ENCODE measurements at regions not wholly inside any gene's neighbourhood (a gene's known extent, or its start where the extent isn't known, plus 50 kb on each side); places are given as distances from the start of the nearest gene placed in this dataset.
"Not testable (repeated sequence)": the region's sequence is repeated elsewhere in the genome, so short reads cannot be mapped to it uniquely, and the experiment has no call there.

DNA sequence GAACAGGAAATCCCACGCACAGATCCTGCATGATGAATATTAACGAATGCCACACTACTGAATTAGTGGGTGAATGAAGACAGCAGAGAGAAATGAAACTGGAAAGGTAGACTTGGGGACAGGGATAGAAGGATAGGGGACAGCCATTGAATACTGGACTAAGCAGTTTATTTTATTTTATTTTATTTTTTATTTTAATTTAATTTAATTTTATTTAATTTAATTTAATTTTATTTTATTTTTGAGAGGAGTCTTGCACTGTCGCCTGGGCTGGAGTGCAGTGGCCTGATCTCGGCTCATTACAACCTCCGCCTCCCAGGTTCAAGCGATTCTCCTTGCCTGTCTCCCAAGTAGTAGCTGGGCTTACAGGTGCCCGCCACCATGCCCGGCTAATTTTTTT lies 385.2 kb downstream of the GPAT3 start:
- Histone ChIP-seq H3K4me1 (ENCODE audit: control insufficient read depth, insufficient read depth, low read length) (peaks cover 27% of the 10 kb centered on the region), H3K9me3 (ENCODE audit: control insufficient read depth, insufficient read depth, low read length) (no peaks in the 10 kb centered on the region; the same call in 1 of the 2 replicates), H3K27me3 (ENCODE audit: control insufficient read depth, insufficient read depth, low read length) (no peaks in the 10 kb centered on the region), H3K4me3 (ENCODE audit: low read depth, low read length) (no peak overlapping the region), H3K36me3 (ENCODE audit: control insufficient read depth, insufficient read depth, low read length) (no peaks in the 10 kb centered on the region), H3K27ac (ENCODE audit: low read depth, low read length) (no peak overlapping the region), H3K9ac (ENCODE audit: low read depth, low read length) (no peak overlapping the region)

DNA sequence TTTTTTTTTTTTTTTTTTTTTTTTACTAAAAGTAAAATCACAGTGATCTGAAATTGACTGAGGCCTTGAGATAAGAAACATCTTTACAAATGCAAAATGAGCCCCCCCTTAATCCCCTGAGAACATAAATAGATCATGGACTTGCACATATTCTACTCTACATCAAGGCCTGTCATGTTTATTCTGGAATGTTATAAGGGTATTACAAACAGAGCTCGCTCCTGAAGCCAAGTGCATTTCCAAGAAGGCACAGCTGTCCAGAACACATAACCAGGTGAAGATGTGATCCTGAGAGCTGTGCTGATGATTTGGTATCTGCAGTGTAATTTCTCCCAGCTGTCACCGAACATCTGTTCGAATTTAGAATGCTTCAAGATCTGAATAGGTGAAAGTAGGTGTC lies 384.5 kb downstream of the GPAT3 start:
- Histone ChIP-seq H3K9me3 (ENCODE audit: control insufficient read depth, insufficient read depth, low read length) (no peaks in the 10 kb centered on the region; the same call in 1 of the 2 replicates), H3K4me3 (ENCODE audit: low read depth, low read length) (no peak overlapping the region), H3K27me3 (ENCODE audit: control insufficient read depth, insufficient read depth, low read length) (no peaks in the 10 kb centered on the region), H3K4me1 (ENCODE audit: control insufficient read depth, insufficient read depth, low read length) (peaks cover 33% of the 10 kb centered on the region), H3K27ac (ENCODE audit: low read depth, low read length) (no peak overlapping the region), H3K36me3 (ENCODE audit: control insufficient read depth, insufficient read depth, low read length) (no peaks in the 10 kb centered on the region), H3K9ac (ENCODE audit: low read depth, low read length) (no peak overlapping the region)

DNA sequence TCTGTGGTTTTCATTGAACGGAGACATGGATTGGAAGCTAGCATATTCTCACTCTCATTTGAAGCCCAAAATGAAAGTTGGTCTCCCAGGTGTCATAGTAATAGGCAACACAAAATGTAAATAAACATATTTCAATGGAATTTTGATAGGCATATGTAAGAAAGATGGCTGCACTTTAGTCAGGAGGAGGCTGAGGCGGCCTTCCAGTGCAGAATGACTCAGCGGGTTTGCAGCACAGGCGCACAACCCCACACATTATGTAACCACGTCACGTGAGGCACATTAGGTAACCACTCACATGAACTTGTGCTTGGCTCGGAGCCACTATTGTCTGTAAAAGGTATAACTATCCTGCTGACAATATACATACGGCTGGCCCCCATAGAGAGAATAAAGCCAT lies 381.7 kb downstream of the GPAT3 start:
- H3K4me1 ChIP-seq (ENCODE audit: control insufficient read depth, insufficient read depth, low read length) = peaks cover 24% of the 10 kb centered on the region
- no peak overlapping the region for H3K27ac ChIP-seq (ENCODE audit: low read depth, low read length)
- no peak overlapping the region for H3K4me3 ChIP-seq (ENCODE audit: low read depth, low read length)
- no peak overlapping the region for H3K9ac ChIP-seq (ENCODE audit: low read depth, low read length)
- no peaks in the 10 kb centered on the region for H3K27me3 ChIP-seq (ENCODE audit: control insufficient read depth, insufficient read depth, low read length)
- no peaks in the 10 kb centered on the region; the same call in 1 of the 2 replicates for H3K9me3 ChIP-seq (ENCODE audit: control insufficient read depth, insufficient read depth, low read length)
- H3K36me3 ChIP-seq (ENCODE audit: control insufficient read depth, insufficient read depth, low read length) = no peaks in the 10 kb centered on the region

DNA sequence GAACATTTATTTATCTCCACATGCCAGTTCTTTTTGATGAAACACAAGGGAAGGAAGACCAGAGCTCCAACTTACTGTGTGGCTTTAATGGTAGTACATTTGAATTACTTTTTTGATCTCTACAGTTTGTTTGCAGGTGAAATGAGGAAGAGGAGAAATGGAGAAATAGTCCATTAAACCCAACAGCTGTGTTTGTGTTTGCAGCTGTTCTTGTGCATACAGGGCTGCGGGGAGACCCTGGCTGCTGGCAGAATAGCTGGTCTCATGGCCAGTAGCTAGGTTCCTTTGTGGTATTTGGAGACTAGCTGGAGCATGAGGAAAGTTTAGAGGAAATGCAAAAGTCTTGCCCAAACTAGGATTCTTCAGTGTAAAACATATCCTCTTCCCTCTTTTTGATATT lies 374.8 kb downstream of the GPAT3 start:
- Histone ChIP-seq H3K9me3 (ENCODE audit: control insufficient read depth, insufficient read depth, low read length) (no peaks in the 10 kb centered on the region), H3K9ac (ENCODE audit: low read depth, low read length) (no peak overlapping the region), H3K27ac (ENCODE audit: low read depth, low read length) (no peak overlapping the region), H3K27me3 (ENCODE audit: control insufficient read depth, insufficient read depth, low read length) (no peaks in the 10 kb centered on the region), H3K4me3 (ENCODE audit: low read depth, low read length) (no peak overlapping the region), H3K4me1 (ENCODE audit: control insufficient read depth, insufficient read depth, low read length) (peaks cover 20% of the 10 kb centered on the region), H3K36me3 (ENCODE audit: control insufficient read depth, insufficient read depth, low read length) (no peaks in the 10 kb centered on the region)

DNA sequence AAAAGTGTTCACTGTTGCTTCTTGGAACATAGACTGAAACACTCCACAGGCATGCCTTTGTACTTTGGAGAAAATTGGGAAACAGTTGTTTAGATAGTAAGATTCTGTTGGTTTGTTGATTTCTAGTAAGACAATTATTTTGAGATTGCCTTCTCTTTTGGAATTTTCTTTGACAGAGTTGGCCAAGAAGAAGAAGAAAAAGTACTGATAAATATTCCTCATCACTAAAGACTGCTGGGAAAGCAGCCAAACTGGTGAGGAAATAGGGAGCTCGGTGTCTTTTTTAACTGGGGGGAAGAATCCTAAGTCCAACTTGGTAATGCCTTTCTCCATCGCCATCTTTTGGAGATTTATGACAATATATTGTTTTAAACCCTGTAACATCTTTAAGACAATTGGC lies 370.7 kb downstream of the GPAT3 start:
- H3K36me3 ChIP-seq (ENCODE audit: control insufficient read depth, insufficient read depth, low read length) = no peaks in the 10 kb centered on the region
- no peaks in the 10 kb centered on the region for H3K27me3 ChIP-seq (ENCODE audit: control insufficient read depth, insufficient read depth, low read length)
- H3K4me3 ChIP-seq (ENCODE audit: low read depth, low read length) = no peak overlapping the region
- no peak overlapping the region for H3K27ac ChIP-seq (ENCODE audit: low read depth, low read length)
- peaks cover 9% of the 10 kb centered on the region; the same call in 1 of the 2 replicates for H3K4me1 ChIP-seq (ENCODE audit: control insufficient read depth, insufficient read depth, low read length)
- no peaks in the 10 kb centered on the region for H3K9me3 ChIP-seq (ENCODE audit: control insufficient read depth, insufficient read depth, low read length)
- H3K9ac ChIP-seq (ENCODE audit: low read depth, low read length) = no peak overlapping the region

DNA sequence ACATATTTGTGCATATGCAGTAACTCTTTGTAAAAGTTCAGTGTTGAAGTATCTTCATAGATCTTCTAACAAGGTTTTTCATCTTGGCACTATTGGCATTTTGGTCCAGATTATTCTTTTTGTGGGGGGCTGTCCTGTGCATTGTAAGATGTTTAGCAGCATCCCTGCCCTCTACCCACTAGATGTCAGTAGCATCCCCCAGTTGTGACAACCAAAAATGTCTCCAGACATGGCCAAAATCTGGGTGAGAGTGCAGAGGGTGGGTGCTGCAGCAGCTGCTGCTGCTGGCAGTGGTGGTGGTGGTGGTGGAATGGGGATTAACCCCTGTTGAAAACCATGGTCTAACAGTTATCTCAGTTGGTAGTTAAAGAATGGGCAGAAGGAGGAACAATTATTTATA lies 370.0 kb downstream of the GPAT3 start:
- Histone ChIP-seq H3K27me3 (ENCODE audit: control insufficient read depth, insufficient read depth, low read length) (no peaks in the 10 kb centered on the region), H3K4me1 (ENCODE audit: control insufficient read depth, insufficient read depth, low read length) (peaks cover 9% of the 10 kb centered on the region; the same call in 1 of the 2 replicates), H3K9ac (ENCODE audit: low read depth, low read length) (no peak overlapping the region), H3K4me3 (ENCODE audit: low read depth, low read length) (no peak overlapping the region), H3K9me3 (ENCODE audit: control insufficient read depth, insufficient read depth, low read length) (no peaks in the 10 kb centered on the region), H3K36me3 (ENCODE audit: control insufficient read depth, insufficient read depth, low read length) (no peaks in the 10 kb centered on the region), H3K27ac (ENCODE audit: low read depth, low read length) (no peak overlapping the region)

DNA sequence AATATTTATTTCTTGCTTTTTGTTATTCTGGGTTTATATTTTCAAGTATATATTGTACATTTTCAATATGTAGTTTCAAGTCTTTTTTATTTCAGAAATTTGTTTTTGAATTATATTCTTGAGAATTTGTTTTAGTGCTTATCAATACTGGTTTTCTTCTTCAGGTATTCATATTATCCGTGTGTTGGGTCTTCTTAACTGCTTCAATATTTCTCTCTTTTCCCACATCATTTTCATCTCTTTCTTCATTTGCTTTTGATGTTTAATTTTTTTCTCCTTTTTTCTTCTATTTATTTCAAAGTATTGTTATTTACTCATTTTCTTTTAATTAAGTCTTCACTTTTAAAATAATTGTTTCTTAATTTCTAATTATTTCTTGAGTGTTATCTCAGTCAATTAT lies 367.8 kb downstream of the GPAT3 start:
- not testable (repeated sequence) for H3K4me1 ChIP-seq (ENCODE audit: control insufficient read depth, insufficient read depth, low read length); H3K9me3 ChIP-seq (ENCODE audit: control insufficient read depth, insufficient read depth, low read length); H3K4me3 ChIP-seq (ENCODE audit: low read depth, low read length); H3K36me3 ChIP-seq (ENCODE audit: control insufficient read depth, insufficient read depth, low read length); H3K27ac ChIP-seq (ENCODE audit: low read depth, low read length); H3K27me3 ChIP-seq (ENCODE audit: control insufficient read depth, insufficient read depth, low read length); H3K9ac ChIP-seq (ENCODE audit: low read depth, low read length)

DNA sequence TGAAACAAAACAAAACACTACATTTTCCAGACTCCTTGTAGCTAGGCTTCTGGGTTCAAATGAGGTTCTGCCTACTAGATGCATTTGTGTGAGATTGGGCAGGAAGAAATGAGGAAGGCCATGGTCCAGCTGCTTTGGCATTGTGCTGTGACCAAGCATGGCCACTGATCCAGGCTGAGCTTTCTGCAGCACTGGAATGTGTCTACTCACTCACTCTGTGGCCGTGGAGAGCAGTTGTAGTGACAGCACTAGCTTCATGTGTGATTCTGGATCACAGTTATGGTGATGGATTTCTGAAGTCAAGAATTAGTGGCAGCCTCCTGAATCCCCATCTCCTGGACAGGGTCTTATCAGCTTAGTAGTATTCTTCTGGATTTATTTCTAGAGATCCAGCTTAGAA lies 358.9 kb downstream of the GPAT3 start:
- Histone ChIP-seq H3K4me1 (ENCODE audit: control insufficient read depth, insufficient read depth, low read length) (0 out of 2 replicates have a peak, but pooled peaks cover 7% of the 10 kb centered on the region), H3K9ac (ENCODE audit: low read depth, low read length) (no peak overlapping the region), H3K27ac (ENCODE audit: low read depth, low read length) (no peak overlapping the region), H3K27me3 (ENCODE audit: control insufficient read depth, insufficient read depth, low read length) (no peaks in the 10 kb centered on the region), H3K4me3 (ENCODE audit: low read depth, low read length) (no peak overlapping the region), H3K36me3 (ENCODE audit: control insufficient read depth, insufficient read depth, low read length) (no peaks in the 10 kb centered on the region), H3K9me3 (ENCODE audit: control insufficient read depth, insufficient read depth, low read length) (no peaks in the 10 kb centered on the region)

DNA sequence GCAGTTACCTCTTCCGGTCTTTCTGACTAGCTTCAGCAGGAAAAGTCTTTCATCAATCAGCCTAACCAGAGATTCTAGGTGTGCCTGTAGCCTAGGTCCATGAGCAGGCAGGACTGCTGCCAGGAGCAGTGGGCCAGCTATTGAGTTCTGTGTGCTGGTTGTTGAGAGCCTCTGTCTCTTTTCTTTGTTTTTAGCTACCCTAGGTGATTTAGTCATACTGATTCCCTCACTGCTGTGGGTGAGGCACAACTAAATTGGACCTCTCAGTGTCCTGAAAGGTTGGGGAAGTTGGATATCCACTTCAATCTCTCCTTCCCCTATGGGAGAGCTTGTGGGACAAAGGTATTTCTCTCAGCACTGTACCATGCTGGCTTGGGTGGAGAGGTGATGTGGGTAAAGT lies 354.9 kb downstream of the GPAT3 start:
- Histone ChIP-seq H3K9me3 (ENCODE audit: control insufficient read depth, insufficient read depth, low read length) (no peaks in the 10 kb centered on the region), H3K27me3 (ENCODE audit: control insufficient read depth, insufficient read depth, low read length) (no peaks in the 10 kb centered on the region), H3K27ac (ENCODE audit: low read depth, low read length) (no peak overlapping the region), H3K4me3 (ENCODE audit: low read depth, low read length) (no peak overlapping the region), H3K36me3 (ENCODE audit: control insufficient read depth, insufficient read depth, low read length) (no peaks in the 10 kb centered on the region), H3K4me1 (ENCODE audit: control insufficient read depth, insufficient read depth, low read length) (peaks cover 12% of the 10 kb centered on the region; the same call in 1 of the 2 replicates), H3K9ac (ENCODE audit: low read depth, low read length) (no peak overlapping the region)

DNA sequence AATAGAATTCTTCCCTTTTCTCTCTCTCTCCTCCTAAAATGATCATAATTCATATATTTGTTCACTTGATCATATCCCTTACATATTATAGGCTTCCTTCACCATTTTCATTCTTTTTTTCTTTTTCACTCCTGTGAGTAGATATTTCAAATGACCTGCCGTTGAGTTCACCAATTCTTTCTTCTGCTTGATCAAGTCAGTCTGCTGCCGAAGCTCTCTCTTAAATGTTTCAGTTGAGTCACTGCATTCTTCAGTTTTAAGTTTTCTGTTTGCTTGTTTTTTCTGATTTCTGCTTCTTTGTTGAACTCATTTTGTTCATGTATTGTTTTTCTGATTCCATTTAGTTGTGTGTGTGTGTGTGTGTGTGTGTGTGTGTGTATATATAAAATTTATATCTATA lies 354.3 kb downstream of the GPAT3 start:
- H3K4me1 ChIP-seq (ENCODE audit: control insufficient read depth, insufficient read depth, low read length) = peaks cover 18% of the 10 kb centered on the region; the same call in 1 of the 2 replicates
- H3K36me3 ChIP-seq (ENCODE audit: control insufficient read depth, insufficient read depth, low read length) = no peaks in the 10 kb centered on the region

DNA sequence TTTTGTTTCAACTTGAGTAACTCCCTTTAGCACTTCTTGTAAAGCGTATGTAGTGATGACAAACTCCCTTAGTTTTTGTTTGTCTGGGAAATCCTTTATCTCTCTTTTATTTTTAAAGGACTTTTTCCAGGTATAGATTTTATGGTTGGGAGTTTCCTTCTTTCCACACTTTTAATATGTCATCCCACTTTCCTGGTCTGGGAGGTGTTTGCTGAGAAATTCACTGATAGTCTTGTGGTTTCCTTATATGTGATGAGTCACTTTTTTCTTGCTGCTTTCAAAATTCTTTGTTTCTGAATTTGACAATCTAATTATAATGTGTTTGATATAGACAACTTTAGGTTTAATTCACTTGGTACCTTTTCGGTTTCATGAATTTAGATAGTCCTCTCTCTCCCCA lies 353.9 kb downstream of the GPAT3 start:
- H3K4me3 ChIP-seq (ENCODE audit: low read depth, low read length) = no peak overlapping the region
- peaks cover 19% of the 10 kb centered on the region; the same call in 1 of the 2 replicates for H3K4me1 ChIP-seq (ENCODE audit: control insufficient read depth, insufficient read depth, low read length)
- H3K9me3 ChIP-seq (ENCODE audit: control insufficient read depth, insufficient read depth, low read length) = no peaks in the 10 kb centered on the region
- H3K36me3 ChIP-seq (ENCODE audit: control insufficient read depth, insufficient read depth, low read length) = no peaks in the 10 kb centered on the region
- H3K27ac ChIP-seq (ENCODE audit: low read depth, low read length) = no peak overlapping the region
- no peak overlapping the region for H3K9ac ChIP-seq (ENCODE audit: low read depth, low read length)
- H3K27me3 ChIP-seq (ENCODE audit: control insufficient read depth, insufficient read depth, low read length) = no peaks in the 10 kb centered on the region

More for the DNA sequence above, 354.3 kb downstream of the GPAT3 start:
- Histone ChIP-seq H3K9me3 (ENCODE audit: control insufficient read depth, insufficient read depth, low read length) (no peaks in the 10 kb centered on the region), H3K4me3 (ENCODE audit: low read depth, low read length) (no peak overlapping the region), H3K9ac (ENCODE audit: low read depth, low read length) (no peak overlapping the region), H3K27ac (ENCODE audit: low read depth, low read length) (no peak overlapping the region), H3K27me3 (ENCODE audit: control insufficient read depth, insufficient read depth, low read length) (no peaks in the 10 kb centered on the region)
